Activated T-helper 2 cell treated with anti-CD3 and anti-CD28 coated beads, Interferon-gamma antibody, Interleukin-2, Interleukin-4, amounts not matched to agents 10 μg/mL and 5 μg/mL and 100 μg/mL, durations not matched to agents 14 hours and 24 hours and 36 hours (primary cell): ENCODE measurements at regions not wholly inside any gene's neighbourhood (a gene's known extent, or its start where the extent isn't known, plus 50 kb on each side); places are given as distances from the start of the nearest gene placed in this dataset.

Experiments used
- DNase-seq: peaks from one replicate; pipeline ENCODE4 v3.0.0; 2021; ENCODE audit warnings: low spot score
- H3K27ac Mint-ChIP-seq: one replicate; pipeline ENCODE4 v1.8.0; 2021; ENCODE audit warnings: mixed read lengths
- H3K27me3 Mint-ChIP-seq: one replicate; pipeline ENCODE4 v1.8.0; 2021; ENCODE audit warnings: low read depth, mixed read lengths
- H3K36me3 Mint-ChIP-seq: one replicate; pipeline ENCODE4 v1.8.0; 2021; ENCODE audit warnings: low read depth, mixed read lengths
- H3K4me1 Mint-ChIP-seq: one replicate; pipeline ENCODE4 v1.8.0; 2021; ENCODE audit warnings: low read depth, mixed read lengths
- H3K4me3 Mint-ChIP-seq: one replicate; pipeline ENCODE4 v1.8.0; 2021; ENCODE audit warnings: low read depth, mild to moderate bottlenecking, moderate library complexity, mixed read lengths
- H3K9me3 Mint-ChIP-seq: one replicate; pipeline ENCODE4 v1.8.0; 2021; ENCODE audit warnings: mixed read lengths
- intact Hi-C: fragments of 100-400 bp; cut with micrococcal nuclease; formaldehyde crosslinking; loops from one replicate; pipeline ENCODE4 v1.15.1; 2023

- Mint-ChIP-seq H3K27me3 (no peaks in the 10 kb centered on the region), H3K4me1 (no peaks in the 10 kb centered on the region), H3K27ac (no peak overlapping the region), H3K9me3 (no peaks in the 10 kb centered on the region), H3K36me3 (no peaks in the 10 kb centered on the region), H3K4me3 (no peak overlapping the region)
- intact Hi-C loops, result no loop called here
- no peak for DNase-seq
These were observed 58.0 kb upstream of the PRMT6 start for GRCh38 chr1:106998431-106999002.

- Mint-ChIP-seq H3K4me3 (no peak overlapping the region), H3K27ac (no peak overlapping the region), H3K36me3 (no peaks in the 10 kb centered on the region), H3K9me3 (no peaks in the 10 kb centered on the region), H3K27me3 (no peaks in the 10 kb centered on the region), H3K4me1 (no peaks in the 10 kb centered on the region)
- DNase-seq, result no peak
- intact Hi-C loops, result no loop called here
These were observed 55.6 kb upstream of the PRMT6 start for GRCh38 chr1:107000902-107001301.

- no peaks in the 10 kb centered on the region for H3K27me3 Mint-ChIP-seq
- no peak overlapping the region for H3K27ac Mint-ChIP-seq
- intact Hi-C loops, result no loop called here
- no peaks in the 10 kb centered on the region for H3K4me1 Mint-ChIP-seq
- DNase-seq, result no peak
- H3K36me3 Mint-ChIP-seq, result no peaks in the 10 kb centered on the region
- no peaks in the 10 kb centered on the region for H3K9me3 Mint-ChIP-seq
- no peak overlapping the region for H3K4me3 Mint-ChIP-seq
These were observed 52.5 kb upstream of the PRMT6 start for GRCh38 chr1:107003972-107004371.

GRCh38 chr1:107004421-107004820, 52.1 kb upstream of the PRMT6 start:
- no peaks in the 10 kb centered on the region for H3K36me3 Mint-ChIP-seq
- intact Hi-C loops, result no loop called here
- no peaks in the 10 kb centered on the region for H3K9me3 Mint-ChIP-seq

More at GRCh38 chr1:107004421-107004820, 52.1 kb upstream of the PRMT6 start:
- Mint-ChIP-seq H3K4me3 (no peak overlapping the region), H3K27me3 (no peaks in the 10 kb centered on the region), H3K4me1 (no peaks in the 10 kb centered on the region), H3K27ac (no peak overlapping the region)
- DNase-seq, result no peak
